Right atrium auricular region (tissue), 2 donors: ENCODE measurements at regions not wholly inside any gene's neighbourhood (a gene's known extent, or its start where the extent isn't known, plus 50 kb on each side); places are given as distances from the start of the nearest gene placed in this dataset.

Experiments used
- DNase-seq: peaks from one replicate; pipeline ENCODE4 v3.0.0-alpha.2; 2019; ENCODE audit warnings: low spot score
- H3K27ac ChIP-seq, 2 donors: fragments of 200-600 bp; sonication (generic); 1 replicate in 1 of 2; 2 replicates in 1 of 2; pipeline ENCODE4 v1.5.1; 2016 to 2019
- H3K27me3 ChIP-seq, 2 donors: fragments of 200-600 bp; sonication (generic); one replicate each; pipeline versions ENCODE4 v1.5.1 to v1.6.0; 2017 to 2019
- H3K36me3 ChIP-seq: fragments of 200-600 bp; sonication (generic); one replicate; pipeline ENCODE4 v1.5.1; 2016
- H3K4me1 ChIP-seq, 2 donors: fragments of 200-600 bp; sonication (generic); one replicate each; pipeline versions ENCODE4 v1.5.1 to v1.6.0; 2017 to 2019
- H3K4me3 ChIP-seq, 2 donors: fragments of 200-600 bp; sonication (generic); 1 replicate in 1 of 2; 2 replicates in 1 of 2; pipeline ENCODE4 v1.5.1; 2017 to 2019; ENCODE audit warnings: mild to moderate bottlenecking in 1 of 2, moderate library complexity in 1 of 2
- H3K9me3 ChIP-seq, 2 donors: fragments of 200-600 bp; sonication (generic); one replicate each; pipeline ENCODE4 v1.5.1; 2019
- CTCF ChIP-seq, 2 donors: fragments of 200-600 bp; sonication (generic); IDR thresholded peaks; one replicate each; pipeline ENCODE4 v1.5.1; 2019; ENCODE audit warnings: antibody characterized with exemption in 2 of 2

- Histone ChIP-seq H3K36me3 (no peaks in the 10 kb centered on the region), H3K4me1 (no peaks in the 10 kb centered on the region), H3K9me3 (no peaks in the 10 kb centered on the region), H3K27me3 (no peaks in the 10 kb centered on the region), H3K27ac (no peak overlapping the region), H3K4me3 (no peak overlapping the region)
- no peak for DNase-seq
- no peak for TF ChIP-seq CTCF (IDR thresholded peaks at IDR 0.05)
Measured at GRCh38 chr18:68147728-68148127, 567.2 kb downstream of the TMX3 start.

DNA sequence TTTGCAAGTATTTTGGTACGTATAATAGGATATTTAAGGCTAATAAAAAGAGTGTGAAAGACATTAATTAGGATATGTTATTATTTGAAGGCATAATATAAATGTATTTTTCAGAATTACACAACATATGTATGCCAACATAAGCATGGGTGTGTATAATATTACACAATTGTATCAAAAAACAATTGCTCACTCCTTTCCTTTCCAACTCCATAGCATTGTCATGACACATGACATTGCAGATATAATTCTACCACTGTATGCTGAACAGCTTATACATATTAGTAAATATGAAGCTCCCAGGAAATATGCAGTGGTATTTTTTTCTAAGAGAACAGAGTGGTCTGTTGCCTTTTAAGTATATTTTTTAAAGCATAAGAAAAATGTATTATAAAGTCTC, 593.1 kb downstream of the TMX3 start:
- Histone ChIP-seq H3K27me3 (no peaks in the 10 kb centered on the region), H3K9me3 (no peaks in the 10 kb centered on the region), H3K27ac (no peak overlapping the region), H3K36me3 (no peaks in the 10 kb centered on the region), H3K4me1 (no peaks in the 10 kb centered on the region), H3K4me3 (no peak overlapping the region)
- no peak for DNase-seq
- no peak for TF ChIP-seq CTCF (IDR thresholded peaks at IDR 0.05)

DNA sequence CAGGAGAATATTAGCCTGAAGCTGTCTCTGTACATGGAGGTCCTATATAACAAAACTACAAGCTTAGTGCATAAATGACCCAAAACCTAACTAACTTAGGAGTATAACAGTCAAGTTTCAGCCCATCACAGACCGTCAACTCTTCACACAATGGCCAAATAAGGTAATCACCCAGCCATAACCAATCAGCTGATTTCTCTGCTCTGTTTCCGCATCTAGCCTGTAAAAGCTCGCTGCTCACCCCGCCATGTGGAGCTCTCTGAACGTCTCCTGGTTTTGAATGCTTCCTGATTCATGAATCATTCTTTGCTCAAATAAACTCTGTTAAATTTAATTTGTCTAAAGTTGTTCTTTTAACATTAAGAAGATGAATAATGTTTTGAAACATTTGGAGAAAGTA, 593.6 kb downstream of the TMX3 start:
- no peaks in the 10 kb centered on the region for H3K4me1 ChIP-seq
- H3K4me3 ChIP-seq = no peak overlapping the region
- no peaks in the 10 kb centered on the region for H3K9me3 ChIP-seq
- TF ChIP-seq CTCF (IDR thresholded peaks at IDR 0.05) = no peak
- DNase-seq = no peak
- H3K27ac ChIP-seq = no peak overlapping the region
- no peaks in the 10 kb centered on the region for H3K27me3 ChIP-seq
- H3K36me3 ChIP-seq = no peaks in the 10 kb centered on the region

DNA sequence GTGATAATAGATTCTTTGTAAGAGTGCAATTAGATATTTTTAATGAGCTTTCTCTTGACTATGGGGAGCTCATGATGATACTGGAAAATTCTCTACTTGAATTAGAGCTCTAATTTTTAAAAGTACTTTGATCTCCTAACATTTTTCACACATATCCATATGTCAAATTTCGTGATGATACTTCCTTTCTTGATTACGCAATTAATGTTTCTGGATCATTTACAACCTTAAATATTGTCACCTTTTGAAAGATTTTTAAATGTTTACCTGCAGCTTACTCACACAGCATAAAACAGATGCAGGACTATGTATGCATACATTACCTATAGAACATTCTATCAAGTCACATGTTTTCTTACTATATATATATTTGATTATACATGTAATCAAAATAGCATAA, 598.5 kb upstream of the DSEL start:
- Histone ChIP-seq H3K4me1 (no peaks in the 10 kb centered on the region), H3K4me3 (no peak overlapping the region), H3K27me3 (no peaks in the 10 kb centered on the region), H3K27ac (no peak overlapping the region), H3K36me3 (no peaks in the 10 kb centered on the region), H3K9me3 (no peaks in the 10 kb centered on the region)
- TF ChIP-seq CTCF (IDR thresholded peaks at IDR 0.05) = no peak
- no peak for DNase-seq

GRCh38 chr18:68104036-68104435, 587.5 kb upstream of the DSEL start:
- no peak for DNase-seq
- no peaks in the 10 kb centered on the region for H3K9me3 ChIP-seq
- H3K4me3 ChIP-seq = no peak overlapping the region
- H3K4me1 ChIP-seq = no peaks in the 10 kb centered on the region
- no peak overlapping the region for H3K27ac ChIP-seq
- H3K36me3 ChIP-seq = no peaks in the 10 kb centered on the region
- H3K27me3 ChIP-seq = no peaks in the 10 kb centered on the region
- TF ChIP-seq CTCF (IDR thresholded peaks at IDR 0.05) = no peak

DNA sequence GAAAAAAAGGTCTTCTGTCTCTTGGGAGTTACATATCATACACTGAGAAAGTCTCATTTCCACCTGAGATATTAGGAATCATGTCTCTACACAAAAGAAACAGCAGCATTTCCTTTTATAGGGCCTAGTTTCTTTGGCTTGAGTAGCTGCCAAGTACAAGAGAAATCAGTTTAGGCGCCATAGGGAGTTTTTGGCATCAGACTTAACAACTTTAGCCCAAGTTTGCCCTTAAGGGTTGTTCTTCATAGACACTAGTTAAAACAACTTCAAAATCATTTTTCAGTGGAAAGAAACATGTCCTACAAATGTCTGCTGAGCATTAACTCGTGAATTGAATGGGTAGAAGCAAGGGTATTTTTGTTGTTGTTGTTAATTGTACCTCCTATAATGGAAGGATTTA, 587.0 kb upstream of the DSEL start:
- H3K36me3 ChIP-seq = no peaks in the 10 kb centered on the region
- H3K27ac ChIP-seq = no peak overlapping the region
- H3K9me3 ChIP-seq = no peaks in the 10 kb centered on the region
- DNase-seq = no peak
- H3K4me1 ChIP-seq = no peaks in the 10 kb centered on the region
- no peak for TF ChIP-seq CTCF (IDR thresholded peaks at IDR 0.05)
- H3K27me3 ChIP-seq = no peaks in the 10 kb centered on the region
- no peak overlapping the region for H3K4me3 ChIP-seq
